22Rv1 (cell line): ENCODE measurements at regions not wholly inside any gene's neighbourhood (a gene's known extent, or its start where the extent isn't known, plus 50 kb on each side); places are given as distances from the start of the nearest gene placed in this dataset.

Source experiments
- CTCF ChIP-seq: fragments of 450-650 bp; IDR thresholded peaks from 2 replicates; pipeline ENCODE4 v1.5.1; 2017; ENCODE audit warnings: mild to moderate bottlenecking
- ZFX ChIP-seq: fragments of 450-650 bp; IDR thresholded peaks from 2 replicates; pipeline ENCODE4 v1.6.1; 2017; ENCODE audit warnings: antibody characterized with exemption, borderline replicate concordance

- TF ChIP-seq CTCF: no peak
- no peak for TF ChIP-seq ZFX
Measured at GRCh38 chr1:5598824-5599395, 393.3 kb downstream of the NPHP4 start.
